Nucleus accumbens (tissue), 56 donors: ENCODE measurements at regions not wholly inside any gene's neighbourhood (a gene's known extent, or its start where the extent isn't known, plus 50 kb on each side); places are given as distances from the start of the nearest gene placed in this dataset.

Source experiments
- DNase-seq, 56 donors: peaks; one replicate each; lab custom pipeline; 2025; lab: John Stamatoyannopoulos, UW

- DNase-seq, result no peak
Measured at GRCh38 chr11:122358292-122358691, 242.3 kb upstream of the BLID start.

- no peak for DNase-seq
Measured at GRCh38 chr11:122355968-122356367, 240.0 kb upstream of the BLID start.

GRCh38 chr11:122354025-122354697 is 238.1 kb upstream of the BLID start:
- no peak for DNase-seq

- no peak for DNase-seq
Measured at GRCh38 chr11:122353561-122353960, 237.5 kb upstream of the BLID start.

GRCh38 chr11:122348659-122349409 is 232.8 kb upstream of the BLID start:
- no peak for DNase-seq

- no peak for DNase-seq
Measured at GRCh38 chr11:122346006-122346405, 230.0 kb upstream of the BLID start.

- no peak for DNase-seq
Measured at GRCh38 chr11:122345586-122345985, 229.6 kb upstream of the BLID start.

- DNase-seq, result no peak
Measured at GRCh38 chr11:122344215-122344614, 228.2 kb upstream of the BLID start.

GRCh38 chr11:122343210-122343609 is 227.2 kb upstream of the BLID start:
- DNase-seq, result no peak

- no peak for DNase-seq
Measured at GRCh38 chr11:122342089-122342744, 226.2 kb upstream of the BLID start.

GRCh38 chr11:122341477-122341876 is 225.5 kb upstream of the BLID start:
- no peak for DNase-seq

- no peak for DNase-seq
Measured at GRCh38 chr11:122340607-122341290, 224.7 kb upstream of the BLID start.

- no peak for DNase-seq
Measured at GRCh38 chr11:122339436-122340060, 223.5 kb upstream of the BLID start.

- no peak for DNase-seq
Measured at GRCh38 chr11:122337704-122338103, 221.7 kb upstream of the BLID start.

- DNase-seq, result no peak
Measured at GRCh38 chr11:122337241-122337640, 221.2 kb upstream of the BLID start.

GRCh38 chr11:122336706-122337105 is 220.7 kb upstream of the BLID start:
- no peak for DNase-seq

- DNase-seq, result no peak
Measured at GRCh38 chr11:122334546-122335339, 218.7 kb upstream of the BLID start.

GRCh38 chr11:122333467-122333866 is 217.5 kb upstream of the BLID start:
- DNase-seq, result no peak

GRCh38 chr11:122331079-122331478 is 215.1 kb upstream of the BLID start:
- DNase-seq, result no peak
